GM23338 (cell line): ENCODE measurements at regions not wholly inside any gene's neighbourhood (a gene's known extent, or its start where the extent isn't known, plus 50 kb on each side); places are given as distances from the start of the nearest gene placed in this dataset.

ENCODE experiments used
- ATAC-seq: fragments of 200-7000 bp; cut with Tn5 transposase; 3 replicates; pipeline ENCODE4 v1.9.1; 2020
- DNase-seq: peaks from one replicate; pipeline ENCODE4 v3.0.0-alpha.2; 2015; ENCODE audit warnings: low spot score
- H2AFZ ChIP-seq: fragments of 200-600 bp; sonication (generic); 2 replicates; pipeline ENCODE4 v1.8.0; 2016; ENCODE audit warnings: antibody characterized with exemption, mild to moderate bottlenecking, moderate library complexity
- H3F3A ChIP-seq: fragments of 200-600 bp; sonication (generic); replicated peaks from 2 replicates; pipeline ENCODE4 v1.8.0; 2017; ENCODE audit warnings: antibody characterized with exemption, mixed run types, low read depth
- H3K27ac ChIP-seq: fragments of 200-600 bp; sonication (generic); 2 replicates; pipeline ENCODE4 v1.6.1; 2016; ENCODE audit warnings: low read depth
- H3K27me3 ChIP-seq: fragments of 200-600 bp; sonication (generic); 2 replicates; pipeline ENCODE4 v1.8.0; 2016; ENCODE audit warnings: mild to moderate bottlenecking, mixed run types, moderate library complexity; ENCODE audit not compliant: insufficient read depth
- H3K36me3 ChIP-seq: fragments of 200-600 bp; sonication (generic); 2 replicates; pipeline ENCODE4 v1.8.0; 2016; ENCODE audit warnings: mild to moderate bottlenecking; ENCODE audit not compliant: insufficient read depth
- H3K4me1 ChIP-seq: fragments of 200-600 bp; sonication (generic); 2 replicates; pipeline ENCODE4 v1.8.0; 2016; ENCODE audit warnings: mild to moderate bottlenecking, moderate library complexity; ENCODE audit not compliant: insufficient read depth
- H3K4me2 ChIP-seq: fragments of 200-600 bp; sonication (generic); 2 replicates; pipeline ENCODE4 v1.7.1; 2017; ENCODE audit warnings: mixed run types
- H3K4me3 ChIP-seq: fragments of 200-600 bp; sonication (generic); 2 replicates; pipeline ENCODE4 v1.6.1; 2016; ENCODE audit warnings: mixed run types
- H3K79me2 ChIP-seq: fragments of 200-600 bp; sonication (generic); replicated peaks from 2 replicates; pipeline ENCODE4 v1.8.0; 2017; ENCODE audit warnings: mild to moderate bottlenecking; ENCODE audit not compliant: insufficient read depth
- H3K9me2 ChIP-seq: fragments of 200-600 bp; sonication (generic); 2 replicates; pipeline ENCODE4 v1.8.0; 2017; ENCODE audit not compliant: insufficient read depth
- H4K20me1 ChIP-seq: fragments of 200-600 bp; sonication (generic); replicated peaks from 2 replicates; pipeline ENCODE4 v1.8.0; 2017; ENCODE audit warnings: mild to moderate bottlenecking; ENCODE audit not compliant: insufficient read depth
- H3K27ac Mint-ChIP-seq: 2 replicates; pipeline ENCODE4 v1.8.0; 2020; ENCODE audit warnings: inconsistent platforms, mild to moderate bottlenecking, moderate library complexity, mixed read lengths
- H3K27me3 Mint-ChIP-seq: 3 replicates; pipeline ENCODE4 v1.8.0; 2022; ENCODE audit warnings: low read depth, mild to moderate bottlenecking, moderate library complexity, mixed read lengths, inconsistent platforms; ENCODE audit not compliant: insufficient read depth, poor library complexity
- H3K36me3 Mint-ChIP-seq: 3 replicates; pipeline ENCODE4 v1.8.0; 2021; ENCODE audit warnings: low read depth, mild to moderate bottlenecking, inconsistent platforms, moderate library complexity, mixed read lengths
- H3K4me1 Mint-ChIP-seq: 3 replicates; pipeline ENCODE4 v1.8.0; 2020; ENCODE audit warnings: mild to moderate bottlenecking, inconsistent platforms, mixed read lengths
- H3K4me3 Mint-ChIP-seq: 3 replicates; pipeline ENCODE4 v1.8.0; 2021; ENCODE audit warnings: moderate library complexity, mild to moderate bottlenecking, inconsistent platforms, mixed read lengths
- H3K9me3 Mint-ChIP-seq: 3 replicates; pipeline ENCODE4 v1.8.0; 2020; ENCODE audit warnings: moderate library complexity, mild to moderate bottlenecking, inconsistent platforms, mixed read lengths
- CREB1 ChIP-seq: fragments of 250-450 bp; sonication (Bioruptor Pico); IDR thresholded peaks from 2 replicates; pipeline ENCODE4 v1.5.0; 2020; ENCODE audit warnings: low read depth, mild to moderate bottlenecking, moderate library complexity
- CTCF ChIP-seq, 2 experiments: fragments of 200-600 bp in 1 of 2; sonication (generic) in 1 of 2; conservative IDR thresholded peaks; 2 replicates each; pipeline versions ENCODE4 v1.5.1 to v1.6.1; 2016 to 2017; ENCODE audit warnings: antibody characterized with exemption in 2 of 2, low read depth in 2 of 2, mild to moderate bottlenecking in 2 of 2, moderate library complexity in 1 of 2
- ETS1 ChIP-seq: IDR thresholded peaks from 2 replicates; pipeline ENCODE4 v1.6.1; 2016; ENCODE audit warnings: antibody characterized with exemption
- EZH2 ChIP-seq: fragments of 200-600 bp; sonication (generic); IDR thresholded peaks from one replicate; pipeline ENCODE4 v1.8.0; 2017; ENCODE audit warnings: antibody characterized with exemption, mild to moderate bottlenecking, low read depth; ENCODE audit not compliant: unreplicated experiment
- EZH2phosphoT487 ChIP-seq: fragments of 200-600 bp; sonication (generic); IDR thresholded peaks from one replicate; pipeline ENCODE4 v1.8.1; 2018; ENCODE audit warnings: antibody characterized with exemption; ENCODE audit not compliant: unreplicated experiment
- JUNB ChIP-seq: IDR thresholded peaks from one replicate; pipeline ENCODE4 v1.6.1; 2016; ENCODE audit warnings: antibody characterized with exemption; ENCODE audit not compliant: unreplicated experiment
- NANOG ChIP-seq: IDR thresholded peaks from 2 replicates; pipeline ENCODE4 v1.6.1; 2016; ENCODE audit warnings: antibody characterized with exemption, borderline replicate concordance
- POLR2AphosphoS5 ChIP-seq: IDR thresholded peaks from 2 replicates; pipeline ENCODE4 v1.6.1; 2016; ENCODE audit warnings: antibody characterized with exemption, low read depth
- REST ChIP-seq: IDR thresholded peaks from one replicate; pipeline ENCODE4 v1.6.1; 2018; ENCODE audit warnings: antibody characterized with exemption; ENCODE audit not compliant: unreplicated experiment
- ZNF114 ChIP-seq: fragments of 250-450 bp; sonication (Bioruptor Pico); IDR thresholded peaks from 2 replicates; pipeline ENCODE4 v1.5.0; 2020; ENCODE audit warnings: mild to moderate bottlenecking, moderate library complexity
- ZNF331 ChIP-seq: fragments of 250-450 bp; sonication (Bioruptor Pico); IDR thresholded peaks from 2 replicates; pipeline ENCODE4 v1.5.0; 2020; ENCODE audit warnings: low read depth, mild to moderate bottlenecking, moderate library complexity
- ZNF462 ChIP-seq: fragments of 250-450 bp; sonication (Bioruptor Pico); IDR thresholded peaks from 2 replicates; pipeline ENCODE4 v1.5.0; 2020; ENCODE audit warnings: mild to moderate bottlenecking, moderate library complexity

- H3K4me2 ChIP-seq = peak overlapping the region; percentile 10
- peaks cover 5% of the 10 kb centered on the region for H3K9me2 ChIP-seq
- no peaks in the 10 kb centered on the region for H3K36me3 ChIP-seq
- H3K27me3 Mint-ChIP-seq = no peaks in the 10 kb centered on the region
- H3K4me3 ChIP-seq = peak overlapping the region; percentile 5; the same call in 1 of the 2 replicates
- no peaks in the 10 kb centered on the region for H4K20me1 ChIP-seq
- ATAC-seq (peak; percentile 94), DNase-seq (peak; percentile 69)
- peak overlapping the region; percentile 3; the same call in 2 of the 3 replicates for H3K4me3 Mint-ChIP-seq
- no peak for TF ChIP-seq EZH2
- no peak for TF ChIP-seq CTCF (conservative IDR thresholded peaks at IDR 0.05; ENCODE audit: low read depth in 2 of 2)
- no peak for TF ChIP-seq CREB1 (CRISPR knock-in tag)
- TF ChIP-seq ZNF462 = peak; percentile 54
- TF ChIP-seq ZNF331 (CRISPR knock-in tag) = no peak
- no peak for TF ChIP-seq POLR2AphosphoS5
- no peak for TF ChIP-seq ETS1
- peak; percentile 90 for TF ChIP-seq NANOG
- TF ChIP-seq JUNB = no peak
- TF ChIP-seq EZH2phosphoT487 = no peak
- no peak for TF ChIP-seq REST
- TF ChIP-seq ZNF114 = no peak
- peaks cover 40% of the 10 kb centered on the region for H3K4me1 ChIP-seq
- peaks cover 45% of the 10 kb centered on the region for H3K4me1 Mint-ChIP-seq
- H3K36me3 Mint-ChIP-seq = peaks cover 39% of the 10 kb centered on the region
- peaks cover 3% of the 10 kb centered on the region for H3K9me3 Mint-ChIP-seq
- no peaks in the 10 kb centered on the region for H3K79me2 ChIP-seq
- H3K27ac Mint-ChIP-seq = peak overlapping the region; percentile 78
- no peak overlapping the region for H2AFZ ChIP-seq
- H3K27ac ChIP-seq = peak overlapping the region; percentile 96
- H3K27me3 ChIP-seq = no peaks in the 10 kb centered on the region
- peaks cover 8% of the 10 kb centered on the region; the same call in 1 of the 2 replicates for H3F3A ChIP-seq
Measured at GRCh38 chr3:110685630-110686029, 386.0 kb upstream of the NECTIN3 start.
